H1 (cell line): ENCODE measurements at regions not wholly inside any gene's neighbourhood (a gene's known extent, or its start where the extent isn't known, plus 50 kb on each side); places are given as distances from the start of the nearest gene placed in this dataset.

Source experiments
- CTCF ChIA-PET: fragments of 300-600 bp; sonication (Branson Sonifier 250); formaldehyde crosslinking; loops from one replicate; lab custom pipeline; 2021; ENCODE audit not compliant: partially characterized antibody; lab: Charles Lee
- POLR2A ChIA-PET: fragments of 300-600 bp; sonication (Branson Sonifier 250); formaldehyde crosslinking; loops from one replicate; lab custom pipeline; 2021; ENCODE audit warnings: inconsistent platforms; ENCODE audit not compliant: partially characterized antibody; lab: Charles Lee
- DNase-seq, 2 experiments: peaks; one replicate each; pipeline versions ENCODE4 v3.0.0 to v3.0.0-alpha.2; 2010 to 2022; ENCODE audit warnings: low spot score in 2 of 2, low read depth in 1 of 2, mixed read lengths in 1 of 2
- FAIRE-seq: peaks from 2 replicates; lab custom pipeline; 2011; peaks lifted over from hg19 to GRCh38; lab: Jason Lieb, UNC
- H2AFZ ChIP-seq: 2 replicates; pipeline ENCODE4 v1.8.1; 2012; ENCODE audit warnings: low read length, inconsistent platforms
- H2AK5ac ChIP-seq: 2 replicates; pipeline ENCODE4 v1.6.1; 2013; ENCODE audit warnings: low read depth, low read length
- H2BK120ac ChIP-seq: replicated peaks from 2 replicates; pipeline ENCODE3; 2013; ENCODE audit warnings: low read depth, low read length, inconsistent platforms
- H2BK12ac ChIP-seq: 2 replicates; pipeline ENCODE4 v1.6.1; 2013; ENCODE audit warnings: low read depth, low read length
- H2BK15ac ChIP-seq: 2 replicates; pipeline ENCODE4 v1.6.1; 2013; ENCODE audit warnings: low read length
- H2BK20ac ChIP-seq: 2 replicates; pipeline ENCODE4 v1.6.1; 2013; ENCODE audit warnings: low read length
- H2BK5ac ChIP-seq: 2 replicates; pipeline ENCODE4 v1.6.1; 2013; ENCODE audit warnings: low read depth, low read length
- H3K14ac ChIP-seq: 2 replicates; pipeline ENCODE4 v1.6.1; 2013; ENCODE audit warnings: inconsistent platforms; ENCODE audit not compliant: insufficient read length
- H3K18ac ChIP-seq: 2 replicates; pipeline ENCODE4 v1.6.1; 2013; ENCODE audit warnings: low read length; ENCODE audit errors: extremely low read depth
- H3K23ac ChIP-seq: 2 replicates; pipeline ENCODE4 v1.6.1; 2013; ENCODE audit warnings: inconsistent platforms; ENCODE audit not compliant: insufficient read length
- H3K23me2 ChIP-seq: 2 replicates; pipeline ENCODE4 v1.6.1; 2013; ENCODE audit warnings: low read depth, low read length
- H3K27ac ChIP-seq: 2 replicates; pipeline ENCODE4 v1.6.1; 2011; ENCODE audit warnings: low read depth, low read length, inconsistent platforms
- H3K27me3 ChIP-seq, 4 experiments: replicated peaks in 1 of 4; 1 replicate in 1 of 4; 2 replicates in 3 of 4; pipeline versions ENCODE4 v1.6.1 to v1.8.1; 2011 to 2013; ENCODE audit warnings: low read length in 3 of 4, mild to moderate bottlenecking in 3 of 4, inconsistent platforms in 2 of 4, mixed read lengths in 2 of 4, moderate library complexity in 1 of 4; ENCODE audit not compliant: control insufficient read depth in 3 of 4, insufficient read depth in 3 of 4; ENCODE audit errors: extremely low read depth in 1 of 4
- H3K36me3 ChIP-seq, 4 experiments: 2 replicates each; pipeline versions ENCODE4 v1.6.1 to v1.8.1; 2011 to 2013; ENCODE audit warnings: mild to moderate bottlenecking in 4 of 4, low read length in 3 of 4, moderate library complexity in 2 of 4, control low read depth in 1 of 4, inconsistent platforms in 1 of 4; ENCODE audit not compliant: insufficient read depth in 4 of 4, control insufficient read depth in 2 of 4
- H3K4ac ChIP-seq: replicated peaks from 2 replicates; pipeline ENCODE3; 2013; ENCODE audit warnings: low read length, low read depth, mixed read lengths, inconsistent platforms; ENCODE audit not compliant: insufficient read length
- H3K4me1 ChIP-seq, 4 experiments: replicated peaks in 1 of 4; 1 replicate in 1 of 4; 2 replicates in 3 of 4; pipeline versions ENCODE4 v1.6.1 to v1.8.1; 2011 to 2013; ENCODE audit warnings: low read length in 3 of 4, inconsistent platforms in 2 of 4, mixed read lengths in 1 of 4; ENCODE audit not compliant: insufficient read depth in 4 of 4, control insufficient read depth in 3 of 4
- H3K4me2 ChIP-seq, 2 experiments: 2 replicates each; pipeline versions ENCODE4 v1.6.1 to v1.8.1; 2011 to 2013; ENCODE audit warnings: low read depth in 2 of 2, low read length in 2 of 2, control low read depth in 1 of 2, inconsistent platforms in 1 of 2, mild to moderate bottlenecking in 1 of 2; ENCODE audit not compliant: insufficient read depth in 1 of 2
- H3K4me3 ChIP-seq, 4 experiments: fragments of 200-600, 300-600 bp in 1 of 4; sonication (generic), shearing (Covaris generic), sonication (Bioruptor Twin) in 1 of 4; 2 replicates each; pipeline versions ENCODE4 v1.5.1 to v1.8.1; 2011 to 2016; ENCODE audit warnings: low read length in 4 of 4, low read depth in 3 of 4, control low read depth in 2 of 4, inconsistent platforms in 2 of 4, mild to moderate bottlenecking in 2 of 4, mixed read lengths in 1 of 4, moderate library complexity in 1 of 4; ENCODE audit not compliant: insufficient read depth in 2 of 4; ENCODE audit errors: extremely low read depth in 1 of 4
- H3K56ac ChIP-seq: replicated peaks from 2 replicates; pipeline ENCODE3; 2013; ENCODE audit warnings: low read depth, mild to moderate bottlenecking, mixed read lengths, low read length, inconsistent platforms; ENCODE audit not compliant: insufficient read length
- H3K79me1 ChIP-seq: 2 replicates; pipeline ENCODE4 v1.6.1; 2013; ENCODE audit warnings: low read depth, low read length, control low read depth
- H3K79me2 ChIP-seq, 2 experiments: 2 replicates each; pipeline versions ENCODE4 v1.6.1 to v1.8.1; 2012 to 2013; ENCODE audit warnings: low read length in 2 of 2, mild to moderate bottlenecking in 2 of 2, inconsistent platforms in 1 of 2; ENCODE audit not compliant: insufficient read depth in 2 of 2, control insufficient read depth in 1 of 2
- H3K9ac ChIP-seq, 4 experiments: replicated peaks in 1 of 4; 1 replicate in 1 of 4; 2 replicates in 3 of 4; pipeline versions ENCODE4 v1.6.1 to v1.8.1; 2011 to 2013; ENCODE audit warnings: low read depth in 3 of 4, low read length in 3 of 4, control low read depth in 2 of 4, mild to moderate bottlenecking in 2 of 4, moderate library complexity in 2 of 4, inconsistent platforms in 1 of 4; ENCODE audit errors: extremely low read depth in 1 of 4
- H3K9me3 ChIP-seq, 2 experiments: 2 replicates each; pipeline versions ENCODE4 v1.6.1 to v1.8.1; 2012 to 2013; ENCODE audit warnings: mild to moderate bottlenecking in 2 of 2, moderate library complexity in 2 of 2, control low read depth in 1 of 2, inconsistent platforms in 1 of 2, low read depth in 1 of 2, low read length in 1 of 2, mixed read lengths in 1 of 2; ENCODE audit not compliant: insufficient read depth in 2 of 2
- H4K20me1 ChIP-seq, 2 experiments: replicated peaks in 1 of 2; 2 replicates each; pipeline versions ENCODE3 to v1.8.1; 2011 to 2013; ENCODE audit warnings: inconsistent platforms in 2 of 2, low read length in 2 of 2, mild to moderate bottlenecking in 1 of 2; ENCODE audit not compliant: insufficient read depth in 2 of 2, control insufficient read depth in 1 of 2
- H4K5ac ChIP-seq: 2 replicates; pipeline ENCODE4 v1.6.1; 2013; ENCODE audit warnings: low read length, low read depth, mixed read lengths, inconsistent platforms; ENCODE audit not compliant: insufficient read length
- H4K8ac ChIP-seq: 2 replicates; pipeline ENCODE4 v1.8.0; 2013; ENCODE audit warnings: mild to moderate bottlenecking, moderate library complexity, low read length, inconsistent platforms; ENCODE audit not compliant: insufficient read depth; ENCODE audit errors: extremely low read depth
- H4K91ac ChIP-seq: replicated peaks from 2 replicates; pipeline ENCODE3; 2013; ENCODE audit warnings: low read length, mixed read lengths, inconsistent platforms; ENCODE audit not compliant: insufficient read length
- ATF3 ChIP-seq: IDR thresholded peaks from 2 replicates; pipeline ENCODE4 v1.6.1; 2011; ENCODE audit warnings: low read depth, mild to moderate bottlenecking, low read length; ENCODE audit not compliant: insufficient read depth
- BACH1 ChIP-seq: IDR thresholded peaks from 2 replicates; pipeline ENCODE4 v1.6.1; 2012; ENCODE audit warnings: low read length, improper control_type of control experiment
- CHD2 ChIP-seq: IDR thresholded peaks from 2 replicates; pipeline ENCODE4 v1.6.1; 2012; ENCODE audit warnings: low read length, improper control_type of control experiment
- CREB1 ChIP-seq: IDR thresholded peaks from 2 replicates; pipeline ENCODE4 v1.6.1; 2012; ENCODE audit warnings: inconsistent platforms
- KDM1A ChIP-seq: fragments of 200-600, 300-600 bp; sonication (generic); IDR thresholded peaks from 2 replicates; pipeline ENCODE4 v1.7.1; 2016; ENCODE audit warnings: mild to moderate bottlenecking, low read length, borderline replicate concordance
- KDM5A ChIP-seq: fragments of 200-600 bp; IDR thresholded peaks from 2 replicates; pipeline ENCODE4 v1.7.1; 2012; ENCODE audit warnings: mild to moderate bottlenecking, low read length, inconsistent platforms, mixed read lengths
- RBBP5 ChIP-seq: IDR thresholded peaks from 2 replicates; pipeline ENCODE4 v1.7.1; 2012; ENCODE audit warnings: low read depth, mild to moderate bottlenecking, inconsistent platforms, low read length, moderate library complexity, borderline replicate concordance
- SAP30 ChIP-seq: fragments of 300-600 bp; sonication (generic); IDR thresholded peaks from 2 replicates; pipeline ENCODE4 v1.7.1; 2012; ENCODE audit warnings: low read length, moderate library complexity, mild to moderate bottlenecking, inconsistent platforms; ENCODE audit not compliant: insufficient read depth, insufficient replicate concordance
- SRF ChIP-seq: IDR thresholded peaks from 2 replicates; pipeline ENCODE4 v1.6.1; 2011; ENCODE audit warnings: mild to moderate bottlenecking, low read depth, low read length, moderate library complexity
- SUZ12 ChIP-seq: fragments of 200-600 bp; sonication (generic); IDR thresholded peaks from 2 replicates; pipeline ENCODE4 v1.6.1; 2012; ENCODE audit warnings: mild to moderate bottlenecking, inconsistent platforms, low read length, moderate library complexity, mixed read lengths
- TAF1 ChIP-seq: IDR thresholded peaks from 2 replicates; pipeline ENCODE4 v1.6.1; 2011; ENCODE audit warnings: mild to moderate bottlenecking, low read depth, low read length
- TEAD4 ChIP-seq: IDR thresholded peaks from 2 replicates; pipeline ENCODE4 v1.6.1; 2012; ENCODE audit warnings: low read depth, low read length, inconsistent platforms, mixed read lengths
- YY1 ChIP-seq: IDR thresholded peaks from 2 replicates; pipeline ENCODE4 v1.6.1; 2011; ENCODE audit warnings: low read depth, mild to moderate bottlenecking, low read length
- WGBS, 2 experiments: shearing (Covaris generic) in 1 of 2; methylation state at CpG; one replicate each; pipeline versions ENCODE4 v1.1.6 to v1.1.7; 2013 to 2015; ENCODE audit warnings: low lambda C conversion rate in 2 of 2, mixed read lengths in 2 of 2, inconsistent platforms in 1 of 2, low coverage in 1 of 2, missing lambda C conversion rate in 1 of 2; ENCODE audit not compliant: insufficient replicate concordance in 2 of 2, insufficient coverage in 1 of 2, insufficient read length in 1 of 2; ENCODE audit errors: extremely low coverage in 1 of 2, missing lambda C conversion rate in 1 of 2; 5-methylcytosine and 5-hydroxymethylcytosine counted together
- TF ChIP-seq, protein P1 (sequence below): IDR thresholded peaks from 2 replicates; pipeline ENCODE4 v1.6.1; 2012; ENCODE audit warnings: inconsistent platforms

GRCh38 chr6:126477678-126478077 is 137.8 kb downstream of the CENPW start:
- DNase-seq (no peak), FAIRE-seq (no peak)
- TF ChIP-seq CHD2, result no peak
- TF ChIP-seq ATF3, result no peak
- TF ChIP-seq, protein P1, sequence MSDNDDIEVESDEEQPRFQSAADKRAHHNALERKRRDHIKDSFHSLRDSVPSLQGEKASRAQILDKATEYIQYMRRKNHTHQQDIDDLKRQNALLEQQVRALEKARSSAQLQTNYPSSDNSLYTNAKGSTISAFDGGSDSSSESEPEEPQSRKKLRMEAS, result no peak
- TF ChIP-seq RBBP5, result no peak
- no peak for TF ChIP-seq KDM5A
- TF ChIP-seq TAF1, result no peak
- TF ChIP-seq SUZ12, result no peak
- no peak for TF ChIP-seq SAP30
- no peak for TF ChIP-seq CREB1
- no peak for TF ChIP-seq BACH1
- TF ChIP-seq YY1, result no peak
- TF ChIP-seq SRF, result no peak
- no peak for TF ChIP-seq TEAD4
- no peak for TF ChIP-seq KDM1A
- H3K4ac ChIP-seq, result no peak overlapping the region
- no peak overlapping the region for H2AK5ac ChIP-seq
- H3K56ac ChIP-seq, result no peak overlapping the region
- no peaks in the 10 kb centered on the region for H4K20me1 ChIP-seq
- no peak overlapping the region for H3K9ac ChIP-seq
- no peaks in the 10 kb centered on the region for H3K27me3 ChIP-seq
- no peaks in the 10 kb centered on the region for H3K79me2 ChIP-seq
- no peak overlapping the region for H3K18ac ChIP-seq
- no peaks in the 10 kb centered on the region for H3K36me3 ChIP-seq
- no peak overlapping the region for H2BK20ac ChIP-seq
- H3K23me2 ChIP-seq, result no peaks in the 10 kb centered on the region
- H4K8ac ChIP-seq, result no peak overlapping the region
- CTCF ChIA-PET, result interaction anchor here (0.6 to 1.4 kb wide), 2 partner anchors 151 to 155 kb away, joined by 3 read pairs; no protein-coding TSS in a partner anchor
- no peak overlapping the region for H3K4me2 ChIP-seq
- H2AFZ ChIP-seq, result no peak overlapping the region
- H2BK15ac ChIP-seq, result no peak overlapping the region
- 94% methylated on average over 1 of the region's 1 CpG; no CpG with 5 or more reads in 1 of the 2 experiments for WGBS, 2 experiments
- POLR2A ChIA-PET, result no interaction called here
- no peak overlapping the region for H4K5ac ChIP-seq
- H2BK5ac ChIP-seq, result no peak overlapping the region
- no peaks in the 10 kb centered on the region for H3K9me3 ChIP-seq
- H3K79me1 ChIP-seq, result no peaks in the 10 kb centered on the region
- no peaks in the 10 kb centered on the region for H3K4me1 ChIP-seq
- no peak overlapping the region for H3K23ac ChIP-seq
- H4K91ac ChIP-seq, result no peak overlapping the region
- no peak overlapping the region for H2BK120ac ChIP-seq
- no peak overlapping the region for H2BK12ac ChIP-seq
- no peak overlapping the region for H3K27ac ChIP-seq
- no peak overlapping the region for H3K14ac ChIP-seq
- no peak overlapping the region for H3K4me3 ChIP-seq
